ENCODE measurements at regions not wholly inside any gene's neighbourhood (a gene's known extent, or its start where the extent isn't known, plus 50 kb on each side); places are given as distances from the start of the nearest gene placed in this dataset.

- TF ChIP-seq CTCF (IDR thresholded peaks at IDR 0.05; ENCODE audit: poor library complexity, severe bottlenecking) = no peak
- no peak for TF ChIP-seq RAD21 (conservative IDR thresholded peaks at IDR 0.05)
- no peak for TF ChIP-seq SMC3 (conservative IDR thresholded peaks at IDR 0.05; ENCODE audit: poor library complexity)
- TF ChIP-seq, protein P1, sequence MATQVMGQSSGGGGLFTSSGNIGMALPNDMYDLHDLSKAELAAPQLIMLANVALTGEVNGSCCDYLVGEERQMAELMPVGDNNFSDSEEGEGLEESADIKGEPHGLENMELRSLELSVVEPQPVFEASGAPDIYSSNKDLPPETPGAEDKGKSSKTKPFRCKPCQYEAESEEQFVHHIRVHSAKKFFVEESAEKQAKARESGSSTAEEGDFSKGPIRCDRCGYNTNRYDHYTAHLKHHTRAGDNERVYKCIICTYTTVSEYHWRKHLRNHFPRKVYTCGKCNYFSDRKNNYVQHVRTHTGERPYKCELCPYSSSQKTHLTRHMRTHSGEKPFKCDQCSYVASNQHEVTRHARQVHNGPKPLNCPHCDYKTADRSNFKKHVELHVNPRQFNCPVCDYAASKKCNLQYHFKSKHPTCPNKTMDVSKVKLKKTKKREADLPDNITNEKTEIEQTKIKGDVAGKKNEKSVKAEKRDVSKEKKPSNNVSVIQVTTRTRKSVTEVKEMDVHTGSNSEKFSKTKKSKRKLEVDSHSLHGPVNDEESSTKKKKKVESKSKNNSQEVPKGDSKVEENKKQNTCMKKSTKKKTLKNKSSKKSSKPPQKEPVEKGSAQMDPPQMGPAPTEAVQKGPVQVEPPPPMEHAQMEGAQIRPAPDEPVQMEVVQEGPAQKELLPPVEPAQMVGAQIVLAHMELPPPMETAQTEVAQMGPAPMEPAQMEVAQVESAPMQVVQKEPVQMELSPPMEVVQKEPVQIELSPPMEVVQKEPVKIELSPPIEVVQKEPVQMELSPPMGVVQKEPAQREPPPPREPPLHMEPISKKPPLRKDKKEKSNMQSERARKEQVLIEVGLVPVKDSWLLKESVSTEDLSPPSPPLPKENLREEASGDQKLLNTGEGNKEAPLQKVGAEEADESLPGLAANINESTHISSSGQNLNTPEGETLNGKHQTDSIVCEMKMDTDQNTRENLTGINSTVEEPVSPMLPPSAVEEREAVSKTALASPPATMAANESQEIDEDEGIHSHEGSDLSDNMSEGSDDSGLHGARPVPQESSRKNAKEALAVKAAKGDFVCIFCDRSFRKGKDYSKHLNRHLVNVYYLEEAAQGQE (IDR thresholded peaks at IDR 0.05; ENCODE audit: borderline replicate concordance) = no peak
- no peak for TF ChIP-seq EZH2 (IDR thresholded peaks at IDR 0.05; ENCODE audit: borderline replicate concordance, insufficient read depth, low read length, poor library complexity, severe bottlenecking)
- TF ChIP-seq POLR2AphosphoS5 (IDR thresholded peaks at IDR 0.05) = no peak
- TF ChIP-seq EP300 (conservative IDR thresholded peaks at IDR 0.05; ENCODE audit: poor library complexity, severe bottlenecking) = no peak
- TF ChIP-seq MXI1 (conservative IDR thresholded peaks at IDR 0.05; ENCODE audit: poor library complexity, severe bottlenecking) = no peak
Observed at GRCh38 chr9:97748525-97748924, 51.4 kb upstream of the XPA start.

Measured in neural cell (in vitro differentiated cells).